ENCODE measurements at regions not wholly inside any gene's neighbourhood (a gene's known extent, or its start where the extent isn't known, plus 50 kb on each side); places are given as distances from the start of the nearest gene placed in this dataset.
"Not testable (repeated sequence)": the region's sequence is repeated elsewhere in the genome, so short reads cannot be mapped to it uniquely, and the experiment has no call there.

DNA sequence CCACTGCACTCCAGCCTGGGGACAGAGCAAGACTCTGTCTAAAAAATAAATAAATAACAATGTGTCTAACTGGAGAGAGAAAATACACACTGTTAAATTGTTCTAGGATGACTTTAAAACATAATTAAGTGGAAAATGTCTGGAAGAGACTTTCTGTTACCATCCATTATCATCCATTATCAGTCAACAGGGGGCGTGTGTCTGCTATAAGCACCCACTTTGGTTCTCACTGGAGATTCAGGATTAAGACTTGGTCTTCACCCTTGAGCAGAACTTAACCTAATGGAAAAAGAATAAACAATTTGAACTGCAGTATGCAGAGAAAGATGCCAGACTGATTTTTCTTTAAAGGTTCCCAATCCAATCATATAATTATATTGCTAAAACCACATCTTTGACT lies 999.8 kb upstream of the GYPC start:
- no peaks in the 10 kb centered on the region for H3K79me2 ChIP-seq (ENCODE audit: control insufficient read depth, insufficient read depth, low read length)
- TF ChIP-seq EZH2 (IDR thresholded peaks at IDR 0.05; ENCODE audit: low read length, missing control alignments) (no peak), CTCF (conservative IDR thresholded peaks at IDR 0.05 in 1 of 2, IDR thresholded peaks at IDR 0.05 in 1 of 2; ENCODE audit: low read depth in 1 of 2, low read length in 2 of 2) (no peak)
- no peak overlapping the region for H3K4me3 ChIP-seq (replicated peaks in 1 of 4; ENCODE audit: control extremely low read depth in 1 of 4, insufficient read depth in 1 of 4, low read depth in 3 of 4, low read length in 4 of 4)
- H4K20me1 ChIP-seq (ENCODE audit: control insufficient read depth, extremely low read depth, insufficient read depth, low read length): no peaks in the 10 kb centered on the region
- H3K9me3 ChIP-seq (ENCODE audit: control insufficient read depth, insufficient read depth, low read depth, low read length): no peaks in the 10 kb centered on the region
- no peak overlapping the region for H3K27ac ChIP-seq (ENCODE audit: insufficient read depth, low read length)
- DNase-seq (ENCODE audit: low read depth in 2 of 2): no peak
- no peaks in the 10 kb centered on the region for H3K27me3 ChIP-seq (ENCODE audit: control insufficient read depth, insufficient read depth, low read length)
- no peak overlapping the region for H3K9ac ChIP-seq (ENCODE audit: insufficient read depth, low read length)
- no peak overlapping the region for H2AFZ ChIP-seq (ENCODE audit: low read length)
- H3K36me3 ChIP-seq (ENCODE audit: control insufficient read depth, insufficient read depth, low read length): no peaks in the 10 kb centered on the region
- H3K4me2 ChIP-seq (ENCODE audit: extremely low read depth, insufficient read depth, low read length): no peak overlapping the region
- H3K4me1 ChIP-seq (ENCODE audit: control insufficient read depth, extremely low read depth, insufficient read depth, low read length): no peaks in the 10 kb centered on the region

GRCh38 chr2:125658583-125658982 lies 997.4 kb upstream of the GYPC start:
- no peak overlapping the region for H3K27ac ChIP-seq (ENCODE audit: insufficient read depth, low read length)
- DNase-seq (ENCODE audit: low read depth in 2 of 2): no peak
- no peak overlapping the region for H3K4me2 ChIP-seq (ENCODE audit: extremely low read depth, insufficient read depth, low read length)
- no peaks in the 10 kb centered on the region for H3K4me1 ChIP-seq (ENCODE audit: control insufficient read depth, extremely low read depth, insufficient read depth, low read length)
- H3K9ac ChIP-seq (ENCODE audit: insufficient read depth, low read length): no peak overlapping the region
- H3K27me3 ChIP-seq (ENCODE audit: control insufficient read depth, insufficient read depth, low read length): no peaks in the 10 kb centered on the region
- H3K79me2 ChIP-seq (ENCODE audit: control insufficient read depth, insufficient read depth, low read length): no peaks in the 10 kb centered on the region
- H3K36me3 ChIP-seq (ENCODE audit: control insufficient read depth, insufficient read depth, low read length): no peaks in the 10 kb centered on the region
- no peak for TF ChIP-seq EZH2 (IDR thresholded peaks at IDR 0.05; ENCODE audit: low read length, missing control alignments)
- TF ChIP-seq CTCF (conservative IDR thresholded peaks at IDR 0.05 in 1 of 2, IDR thresholded peaks at IDR 0.05 in 1 of 2; ENCODE audit: low read depth in 1 of 2, low read length in 2 of 2): no peak
- H3K4me3 ChIP-seq (replicated peaks in 1 of 4; ENCODE audit: control extremely low read depth in 1 of 4, insufficient read depth in 1 of 4, low read depth in 3 of 4, low read length in 4 of 4): no peak overlapping the region
- no peaks in the 10 kb centered on the region for H4K20me1 ChIP-seq (ENCODE audit: control insufficient read depth, extremely low read depth, insufficient read depth, low read length)
- no peaks in the 10 kb centered on the region for H3K9me3 ChIP-seq (ENCODE audit: control insufficient read depth, insufficient read depth, low read depth, low read length)
- H2AFZ ChIP-seq (ENCODE audit: low read length): no peak overlapping the region

- H3K9ac ChIP-seq (ENCODE audit: insufficient read depth, low read length); H3K9me3 ChIP-seq (ENCODE audit: control insufficient read depth, insufficient read depth, low read depth, low read length); H3K27ac ChIP-seq (ENCODE audit: insufficient read depth, low read length); H2AFZ ChIP-seq (ENCODE audit: low read length); DNase-seq (ENCODE audit: low read depth in 2 of 2); H3K79me2 ChIP-seq (ENCODE audit: control insufficient read depth, insufficient read depth, low read length); H4K20me1 ChIP-seq (ENCODE audit: control insufficient read depth, extremely low read depth, insufficient read depth, low read length); H3K36me3 ChIP-seq (ENCODE audit: control insufficient read depth, insufficient read depth, low read length); H3K27me3 ChIP-seq (ENCODE audit: control insufficient read depth, insufficient read depth, low read length); H3K4me2 ChIP-seq (ENCODE audit: extremely low read depth, insufficient read depth, low read length); H3K4me3 ChIP-seq (replicated peaks in 1 of 4; ENCODE audit: control extremely low read depth in 1 of 4, insufficient read depth in 1 of 4, low read depth in 3 of 4, low read length in 4 of 4); H3K4me1 ChIP-seq (ENCODE audit: control insufficient read depth, extremely low read depth, insufficient read depth, low read length): not testable (repeated sequence)
Measured at GRCh38 chr2:125660369-125660768, 995.6 kb upstream of the GYPC start.

GRCh38 chr2:125667630-125668029 lies 988.3 kb upstream of the GYPC start:
- H3K36me3 ChIP-seq (ENCODE audit: control insufficient read depth, insufficient read depth, low read length): no peaks in the 10 kb centered on the region
- DNase-seq (ENCODE audit: low read depth in 2 of 2): no peak
- H3K9me3 ChIP-seq (ENCODE audit: control insufficient read depth, insufficient read depth, low read depth, low read length): no peaks in the 10 kb centered on the region
- no peaks in the 10 kb centered on the region for H3K27me3 ChIP-seq (ENCODE audit: control insufficient read depth, insufficient read depth, low read length)
- H3K79me2 ChIP-seq (ENCODE audit: control insufficient read depth, insufficient read depth, low read length): no peaks in the 10 kb centered on the region
- no peak overlapping the region for H3K4me2 ChIP-seq (ENCODE audit: extremely low read depth, insufficient read depth, low read length)
- no peaks in the 10 kb centered on the region for H4K20me1 ChIP-seq (ENCODE audit: control insufficient read depth, extremely low read depth, insufficient read depth, low read length)
- H3K4me1 ChIP-seq (ENCODE audit: control insufficient read depth, extremely low read depth, insufficient read depth, low read length): no peaks in the 10 kb centered on the region
- no peak overlapping the region for H2AFZ ChIP-seq (ENCODE audit: low read length)
- H3K27ac ChIP-seq (ENCODE audit: insufficient read depth, low read length): no peak overlapping the region
- no peak for TF ChIP-seq EZH2 (IDR thresholded peaks at IDR 0.05; ENCODE audit: low read length, missing control alignments)
- no peak for TF ChIP-seq CTCF (conservative IDR thresholded peaks at IDR 0.05 in 1 of 2, IDR thresholded peaks at IDR 0.05 in 1 of 2; ENCODE audit: low read depth in 1 of 2, low read length in 2 of 2)
- no peak overlapping the region for H3K9ac ChIP-seq (ENCODE audit: insufficient read depth, low read length)
- no peak overlapping the region for H3K4me3 ChIP-seq (replicated peaks in 1 of 4; ENCODE audit: control extremely low read depth in 1 of 4, insufficient read depth in 1 of 4, low read depth in 3 of 4, low read length in 4 of 4)

Data from fibroblast of lung (primary cell).